Endothelial cell of umbilical vein (primary cell): ENCODE measurements at regions not wholly inside any gene's neighbourhood (a gene's known extent, or its start where the extent isn't known, plus 50 kb on each side); places are given as distances from the start of the nearest gene placed in this dataset.

Experiments used
- BruUV-seq: library from RNA; stranded (reverse); fragments of 400-500 nt; replicated peaks from 2 replicates; lab custom pipeline; 2021; lab: Mats Ljungman, UMichigan
- CTCF ChIA-PET: fragments of 300-600, 350-600 bp; sonication (Branson Sonifier 250); formaldehyde crosslinking; loops from one replicate; lab custom pipeline; 2021; ENCODE audit warnings: antibody characterized with exemption, inconsistent platforms; lab: Charles Lee
- POLR2A ChIA-PET: fragments of 300-600, 350-600 bp; sonication (Branson Sonifier 250); formaldehyde crosslinking; loops from one replicate; lab custom pipeline; 2021; ENCODE audit warnings: antibody characterized with exemption, inconsistent platforms; lab: Charles Lee
- DNase-seq: peaks from one replicate; pipeline ENCODE4 v3.0.0-alpha.2; 2011; ENCODE audit warnings: low read depth, low spot score
- FAIRE-seq: peaks from 2 replicates; lab custom pipeline; 2011; peaks lifted over from hg19 to GRCh38; lab: Jason Lieb, UNC
- H2AFZ ChIP-seq: 2 replicates; pipeline ENCODE4 v1.6.0; 2012; ENCODE audit warnings: low read depth, low read length, control low read depth, inconsistent platforms
- H3K27ac ChIP-seq: 2 replicates; pipeline ENCODE4 v1.5.1; 2011; ENCODE audit warnings: low read depth, mild to moderate bottlenecking, control low read depth, low read length, moderate library complexity; ENCODE audit not compliant: insufficient read depth
- H3K27me3 ChIP-seq, 2 experiments: 2 replicates each; pipeline versions ENCODE4 v1.6.0 to v1.6.1; 2011; ENCODE audit warnings: low read length in 2 of 2, mixed read lengths in 1 of 2; ENCODE audit not compliant: control insufficient read depth in 2 of 2, insufficient read depth in 2 of 2
- H3K36me3 ChIP-seq, 2 experiments: 2 replicates in 1 of 2; 3 replicates in 1 of 2; pipeline ENCODE4 v1.5.1; 2011; ENCODE audit warnings: low read length in 2 of 2, mild to moderate bottlenecking in 1 of 2, moderate library complexity in 1 of 2; ENCODE audit not compliant: control insufficient read depth in 2 of 2, insufficient read depth in 2 of 2; ENCODE audit errors: extremely low read depth in 1 of 2
- H3K4me1 ChIP-seq: 3 replicates; pipeline ENCODE4 v1.5.1; 2011; ENCODE audit warnings: mild to moderate bottlenecking, low read length; ENCODE audit not compliant: control insufficient read depth, insufficient read depth; ENCODE audit errors: extremely low read depth
- H3K4me2 ChIP-seq: 2 replicates; pipeline ENCODE4 v1.6.1; 2011; ENCODE audit warnings: low read length, control low read depth, mixed read lengths; ENCODE audit not compliant: insufficient read depth
- H3K4me3 ChIP-seq, 3 experiments: fragments of 200-600 bp in 1 of 3; sonication (generic), shearing (Covaris generic) in 1 of 3; replicated peaks in 1 of 3; 2 replicates each; pipeline ENCODE4 v1.5.1; 2011 to 2016; ENCODE audit warnings: control low read depth in 3 of 3, low read length in 3 of 3, mild to moderate bottlenecking in 2 of 3, inconsistent platforms in 1 of 3, low read depth in 1 of 3, moderate library complexity in 1 of 3; ENCODE audit not compliant: insufficient read depth in 1 of 3
- H3K79me2 ChIP-seq: 2 replicates; pipeline ENCODE4 v1.6.0; 2012; ENCODE audit warnings: low read length, inconsistent platforms; ENCODE audit not compliant: control insufficient read depth, insufficient read depth
- H3K9ac ChIP-seq: replicated peaks from 2 replicates; pipeline ENCODE3; 2011; ENCODE audit warnings: low read length, control low read depth; ENCODE audit not compliant: insufficient read depth; ENCODE audit errors: extremely low read depth
- H3K9me1 ChIP-seq: replicated peaks from 3 replicates; pipeline ENCODE4 v1.6.0; 2011; ENCODE audit warnings: mild to moderate bottlenecking, low read length; ENCODE audit not compliant: control insufficient read depth, insufficient read depth; ENCODE audit errors: extremely low read depth
- H3K9me3 ChIP-seq: replicated peaks from 2 replicates; pipeline ENCODE4 v1.5.1; 2012; ENCODE audit warnings: low read length, inconsistent platforms; ENCODE audit not compliant: control insufficient read depth, insufficient read depth
- H4K20me1 ChIP-seq: replicated peaks from 2 replicates; pipeline ENCODE3; 2011; ENCODE audit warnings: mild to moderate bottlenecking, low read length; ENCODE audit not compliant: control insufficient read depth, insufficient read depth; ENCODE audit errors: extremely low read depth
- CTCF ChIP-seq, 2 donors: IDR thresholded peaks; 1 replicate in 1 of 2; 2 replicates in 1 of 2; pipeline ENCODE4 v1.5.1; 2011; ENCODE audit warnings: low read length in 2 of 2, mild to moderate bottlenecking in 2 of 2, moderate library complexity in 2 of 2, control low read depth in 1 of 2, inconsistent platforms in 1 of 2, low read depth in 1 of 2; ENCODE audit not compliant: insufficient read depth in 1 of 2; ENCODE audit errors: extremely low read depth in 1 of 2
- EZH2 ChIP-seq: IDR thresholded peaks from 2 replicates; pipeline ENCODE4 v1.6.1; 2012; ENCODE audit warnings: borderline replicate concordance, low read depth, mild to moderate bottlenecking, moderate library complexity, low read length, inconsistent platforms; ENCODE audit not compliant: severe bottlenecking
- FOS ChIP-seq: IDR thresholded peaks from 2 replicates; pipeline ENCODE4 v1.6.1; 2011; ENCODE audit warnings: mild to moderate bottlenecking, low read length, moderate library complexity, borderline replicate concordance; ENCODE audit not compliant: insufficient read depth
- GATA2 ChIP-seq: IDR thresholded peaks from 2 replicates; pipeline ENCODE4 v1.7.0; 2011; ENCODE audit warnings: low read depth, mild to moderate bottlenecking, moderate library complexity, mixed read lengths, low read length; ENCODE audit not compliant: insufficient read length, insufficient read depth
- JUN ChIP-seq: IDR thresholded peaks from 2 replicates; pipeline ENCODE4 v1.6.1; 2011; ENCODE audit warnings: borderline replicate concordance, low read depth; ENCODE audit not compliant: insufficient read length, insufficient read depth
- MYC ChIP-seq: IDR thresholded peaks from one replicate; pipeline ENCODE4 v1.6.1; 2011; ENCODE audit warnings: mild to moderate bottlenecking, low read depth, low read length
- POLR2A ChIP-seq: IDR thresholded peaks from 2 replicates; pipeline ENCODE4 v1.6.1; 2012; ENCODE audit warnings: low read depth, mild to moderate bottlenecking, control low read depth, low read length
- POLR2AphosphoS5 ChIP-seq: IDR thresholded peaks from 2 replicates; pipeline ENCODE4 v1.6.1; 2012; ENCODE audit warnings: low read depth, mild to moderate bottlenecking, control low read depth, low read length, moderate library complexity; ENCODE audit not compliant: insufficient read depth
- dilution Hi-C: fragments of 300-500 bp; cut with MboI; formaldehyde crosslinking; loops from one replicate; pipeline ENCODE4 v1.15.0; 2019; ENCODE audit warnings: low sequenced_read_pairs; ENCODE audit not compliant: extremely low pct_ligation_motif_present
- intact Hi-C: fragments of 100-400 bp; cut with micrococcal nuclease; formaldehyde crosslinking; loops from one replicate; pipeline ENCODE4 v1.10.0; 2022
- TF ChIP-seq, protein P1 (sequence below): IDR thresholded peaks from 2 replicates; pipeline ENCODE4 v1.6.1; 2011; ENCODE audit not compliant: insufficient read depth, insufficient read length

GRCh38 chr1:30395631-30396030 lies 327.8 kb downstream of the MATN1 start:
- H4K20me1 ChIP-seq, result no peaks in the 10 kb centered on the region
- no peak overlapping the region for H3K4me2 ChIP-seq
- H3K4me1 ChIP-seq, result no peaks in the 10 kb centered on the region
- H3K4me3 ChIP-seq, result no peak overlapping the region
- POLR2A ChIA-PET, result no interaction called here
- H3K79me2 ChIP-seq, result no peaks in the 10 kb centered on the region
- H2AFZ ChIP-seq, result no peak overlapping the region
- no peaks in the 10 kb centered on the region for H3K9me1 ChIP-seq
- CTCF ChIA-PET, result no interaction called here
- dilution Hi-C loops (no loop called here), intact Hi-C loops (no loop called here)
- TF ChIP-seq EZH2 (no peak), GATA2 (no peak), CTCF (IDR thresholded peaks at IDR 0.05; ENCODE audit: extremely low read depth in 1 of 2, insufficient read depth in 1 of 2, low read depth in 1 of 2, low read length in 2 of 2) (no peak), MYC (no peak), POLR2A (no peak), JUN (no peak), POLR2AphosphoS5 (no peak), FOS (no peak)
- TF ChIP-seq, protein P1, sequence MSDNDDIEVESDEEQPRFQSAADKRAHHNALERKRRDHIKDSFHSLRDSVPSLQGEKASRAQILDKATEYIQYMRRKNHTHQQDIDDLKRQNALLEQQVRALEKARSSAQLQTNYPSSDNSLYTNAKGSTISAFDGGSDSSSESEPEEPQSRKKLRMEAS, result no peak
- no peaks in the 10 kb centered on the region for H3K9me3 ChIP-seq
- BruUV-seq, result no TSS peak
- DNase-seq (no peak), FAIRE-seq (no peak)
- H3K9ac ChIP-seq, result no peak overlapping the region
- H3K27me3 ChIP-seq, result no peaks in the 10 kb centered on the region
- no peak overlapping the region for H3K27ac ChIP-seq
- no peaks in the 10 kb centered on the region for H3K36me3 ChIP-seq
